ENCODE measurements at regions not wholly inside any gene's neighbourhood (a gene's known extent, or its start where the extent isn't known, plus 50 kb on each side); places are given as distances from the start of the nearest gene placed in this dataset.

- TF ChIP-seq, protein P1, sequence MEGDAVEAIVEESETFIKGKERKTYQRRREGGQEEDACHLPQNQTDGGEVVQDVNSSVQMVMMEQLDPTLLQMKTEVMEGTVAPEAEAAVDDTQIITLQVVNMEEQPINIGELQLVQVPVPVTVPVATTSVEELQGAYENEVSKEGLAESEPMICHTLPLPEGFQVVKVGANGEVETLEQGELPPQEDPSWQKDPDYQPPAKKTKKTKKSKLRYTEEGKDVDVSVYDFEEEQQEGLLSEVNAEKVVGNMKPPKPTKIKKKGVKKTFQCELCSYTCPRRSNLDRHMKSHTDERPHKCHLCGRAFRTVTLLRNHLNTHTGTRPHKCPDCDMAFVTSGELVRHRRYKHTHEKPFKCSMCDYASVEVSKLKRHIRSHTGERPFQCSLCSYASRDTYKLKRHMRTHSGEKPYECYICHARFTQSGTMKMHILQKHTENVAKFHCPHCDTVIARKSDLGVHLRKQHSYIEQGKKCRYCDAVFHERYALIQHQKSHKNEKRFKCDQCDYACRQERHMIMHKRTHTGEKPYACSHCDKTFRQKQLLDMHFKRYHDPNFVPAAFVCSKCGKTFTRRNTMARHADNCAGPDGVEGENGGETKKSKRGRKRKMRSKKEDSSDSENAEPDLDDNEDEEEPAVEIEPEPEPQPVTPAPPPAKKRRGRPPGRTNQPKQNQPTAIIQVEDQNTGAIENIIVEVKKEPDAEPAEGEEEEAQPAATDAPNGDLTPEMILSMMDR (IDR thresholded peaks at IDR 0.05) = no peak
- TF ChIP-seq POLR2A (IDR thresholded peaks at IDR 0.05; ENCODE audit: low read depth) (no peak), POLR2AphosphoS5 (IDR thresholded peaks at IDR 0.05) (no peak), EP300 (IDR thresholded peaks at IDR 0.05) (no peak)
Observed at GRCh38 chr18:4544142-4544541, 89.0 kb upstream of the DLGAP1 start.
